GM12878 (cell line): ENCODE measurements at regions not wholly inside any gene's neighbourhood (a gene's known extent, or its start where the extent isn't known, plus 50 kb on each side); places are given as distances from the start of the nearest gene placed in this dataset.

Experiments used
- ATAC-seq: fragments of 200-7000 bp; cut with Tn5 transposase; 3 replicates; pipeline ENCODE4 v1.9.1; 2020; ENCODE audit warnings: mild to moderate bottlenecking, moderate library complexity
- BruUV-seq: library from RNA; stranded (reverse); fragments of 400-500 nt; replicated peaks from 2 replicates; lab custom pipeline; 2021; lab: Mats Ljungman, UMichigan
- CTCF ChIA-PET: fragments of 300-600 bp; sonication (Branson Sonifier 250); formaldehyde crosslinking; extraction: SDS; loops from one replicate; lab custom pipeline; 2021; ENCODE audit warnings: inconsistent platforms; lab: Yijun Ruan, JAX
- POLR2A ChIA-PET: fragments of 350-600 bp; formaldehyde crosslinking; extraction: SDS; loops from one replicate; lab custom pipeline; 2021; ENCODE audit warnings: inconsistent platforms; lab: Charles Lee
- RAD21 ChIA-PET: fragments of 300-600 bp; sonication (Branson Sonifier 250); formaldehyde crosslinking; loops from one replicate; lab custom pipeline; 2023; ENCODE audit warnings: antibody characterized with exemption; ENCODE audit not compliant: unreplicated experiment; lab: Charles Lee
- SMC1A ChIA-PET: fragments of 300-600 bp; sonication (Branson Sonifier 250); formaldehyde crosslinking; loops from one replicate; lab custom pipeline; 2023; ENCODE audit not compliant: unreplicated experiment, uncharacterized antibody; lab: Charles Lee
- DNase-seq: peaks from one replicate; pipeline ENCODE4 v3.0.0-alpha.2; 2011; ENCODE audit warnings: low read depth, low spot score
- FAIRE-seq: peaks from 3 replicates; lab custom pipeline; 2011; peaks lifted over from hg19 to GRCh38; lab: Jason Lieb, UNC
- H2AFZ ChIP-seq: 2 replicates; pipeline ENCODE4 v1.6.0; 2011; ENCODE audit warnings: low read depth, low read length, control low read depth; ENCODE audit not compliant: control insufficient read depth
- H3K27ac ChIP-seq: 2 replicates; pipeline ENCODE4 v1.5.1; 2011; ENCODE audit warnings: control low read depth; ENCODE audit not compliant: control insufficient read depth, insufficient read depth
- H3K27me3 ChIP-seq, 2 experiments: replicated peaks in 1 of 2; 2 replicates each; pipeline versions ENCODE4 v1.6.0 to v1.6.1; 2011; ENCODE audit warnings: low read length in 1 of 2; ENCODE audit not compliant: control insufficient read depth in 2 of 2, insufficient read depth in 2 of 2
- H3K36me3 ChIP-seq, 2 experiments: 2 replicates each; pipeline ENCODE4 v1.5.1; 2011; ENCODE audit warnings: low read length in 1 of 2; ENCODE audit not compliant: control insufficient read depth in 2 of 2, insufficient read depth in 2 of 2
- H3K4me1 ChIP-seq: 2 replicates; pipeline ENCODE4 v1.6.1; 2011; ENCODE audit warnings: mild to moderate bottlenecking, low read length, moderate library complexity, mixed read lengths; ENCODE audit not compliant: control insufficient read depth, insufficient read depth
- H3K4me2 ChIP-seq: 2 replicates; pipeline ENCODE4 v1.6.0; 2011; ENCODE audit warnings: control low read depth; ENCODE audit not compliant: control insufficient read depth, insufficient read depth
- H3K4me3 ChIP-seq: fragments of 200-600 bp; sonication (generic); 2 replicates; pipeline ENCODE4 v1.5.1; 2016
- H3K79me2 ChIP-seq: 2 replicates; pipeline ENCODE4 v1.6.0; 2011; ENCODE audit warnings: low read length; ENCODE audit not compliant: control insufficient read depth, insufficient read depth
- H3K9ac ChIP-seq: 2 replicates; pipeline ENCODE4 v1.8.0; 2011; ENCODE audit warnings: low read length, control low read depth, mixed read lengths; ENCODE audit not compliant: control insufficient read depth, insufficient read depth
- H3K9me3 ChIP-seq: replicated peaks from 3 replicates; pipeline ENCODE4 v1.5.1; 2011; ENCODE audit warnings: mild to moderate bottlenecking, low read length; ENCODE audit not compliant: control insufficient read depth, insufficient read depth
- H4K20me1 ChIP-seq: 2 replicates; pipeline ENCODE4 v1.6.0; 2011; ENCODE audit not compliant: control insufficient read depth, insufficient read depth
- CEBPB ChIP-seq, 2 experiments: fragments of 150-350 bp in 1 of 2; IDR thresholded peaks; 2 replicates each; pipeline ENCODE4 v1.6.1; 2012 to 2014; ENCODE audit warnings: low read depth in 2 of 2, low read length in 2 of 2, borderline replicate concordance in 1 of 2, inconsistent platforms in 1 of 2
- CREM ChIP-seq: IDR thresholded peaks from 2 replicates; pipeline ENCODE4 v1.6.1; 2014; ENCODE audit warnings: antibody characterized with exemption, low read depth
- POLR2A ChIP-seq: IDR thresholded peaks from 2 replicates; pipeline ENCODE4 v1.6.1; 2011; ENCODE audit warnings: low read depth, mild to moderate bottlenecking, low read length
- TAF1 ChIP-seq: IDR thresholded peaks from 2 replicates; pipeline ENCODE4 v1.6.1; 2011; ENCODE audit warnings: mild to moderate bottlenecking, low read depth, low read length, borderline replicate concordance
- WRNIP1 ChIP-seq: IDR thresholded peaks from 2 replicates; pipeline ENCODE4 v1.6.1; 2011; ENCODE audit warnings: low read depth, low read length, improper control_type of control experiment, borderline replicate concordance
- ZBTB11 ChIP-seq: fragments of 450-650 bp; formaldehyde crosslinking; IDR thresholded peaks from 2 replicates; pipeline ENCODE4 v1.5.0; 2022; ENCODE audit warnings: mild to moderate bottlenecking, missing genetic modification characterization
- WGBS: methylation state at CpG from one replicate; pipeline ENCODE4 v1.1.6; 2016; ENCODE audit warnings: low lambda C conversion rate; ENCODE audit not compliant: insufficient replicate concordance, insufficient coverage; ENCODE audit errors: missing lambda C conversion rate; 5-methylcytosine and 5-hydroxymethylcytosine counted together
- in situ Hi-C: fragments of 300-500 bp; cut with MboI; formaldehyde crosslinking; loops from 9 replicates; pipeline ENCODE4 v1.14.3; 2018; ENCODE audit warnings: mixed read lengths
- intact Hi-C: fragments of 100-400 bp; cut with micrococcal nuclease; formaldehyde crosslinking; loops from one replicate; pipeline ENCODE4 v1.14.2; 2022; ENCODE audit not compliant: unreplicated experiment
- TF ChIP-seq, protein P1 (sequence below): fragments of 450-650 bp; IDR thresholded peaks from 2 replicates; pipeline ENCODE4 v1.6.1; 2017; ENCODE audit warnings: mild to moderate bottlenecking
- TF ChIP-seq, protein P2 (sequence below): fragments of 450-650 bp; IDR thresholded peaks from 2 replicates; pipeline ENCODE4 v1.6.1; 2018; ENCODE audit warnings: mild to moderate bottlenecking, low read depth, moderate library complexity; ENCODE audit not compliant: partially characterized antibody

GRCh38 chr10:101290431-101290830 lies 61.2 kb upstream of the LBX1 start (continued):
- TF ChIP-seq, protein P1, sequence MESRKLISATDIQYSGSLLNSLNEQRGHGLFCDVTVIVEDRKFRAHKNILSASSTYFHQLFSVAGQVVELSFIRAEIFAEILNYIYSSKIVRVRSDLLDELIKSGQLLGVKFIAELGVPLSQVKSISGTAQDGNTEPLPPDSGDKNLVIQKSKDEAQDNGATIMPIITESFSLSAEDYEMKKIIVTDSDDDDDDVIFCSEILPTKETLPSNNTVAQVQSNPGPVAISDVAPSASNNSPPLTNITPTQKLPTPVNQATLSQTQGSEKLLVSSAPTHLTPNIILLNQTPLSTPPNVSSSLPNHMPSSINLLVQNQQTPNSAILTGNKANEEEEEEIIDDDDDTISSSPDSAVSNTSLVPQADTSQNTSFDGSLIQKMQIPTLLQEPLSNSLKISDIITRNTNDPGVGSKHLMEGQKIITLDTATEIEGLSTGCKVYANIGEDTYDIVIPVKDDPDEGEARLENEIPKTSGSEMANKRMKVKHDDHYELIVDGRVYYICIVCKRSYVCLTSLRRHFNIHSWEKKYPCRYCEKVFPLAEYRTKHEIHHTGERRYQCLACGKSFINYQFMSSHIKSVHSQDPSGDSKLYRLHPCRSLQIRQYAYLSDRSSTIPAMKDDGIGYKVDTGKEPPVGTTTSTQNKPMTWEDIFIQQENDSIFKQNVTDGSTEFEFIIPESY, result no peak
- TF ChIP-seq ZBTB11 (CRISPR knock-in tag) (no peak), WRNIP1 (no peak), CREM (no peak), CEBPB (IDR thresholded peaks at IDR 0.05; ENCODE audit: borderline replicate concordance in 1 of 2, low read depth in 2 of 2, low read length in 2 of 2) (no peak)

- Histone ChIP-seq H3K27ac (no peak overlapping the region), H2AFZ (no peak overlapping the region), H3K4me1 (no peaks in the 10 kb centered on the region), H4K20me1 (no peaks in the 10 kb centered on the region; the same call in 1 of the 2 replicates), H3K9ac (no peak overlapping the region), H3K4me3 (no peak overlapping the region), H3K36me3 (no peaks in the 10 kb centered on the region), H3K4me2 (no peak overlapping the region), H3K27me3 (peaks cover 10 to 23% of the 10 kb centered on the region in 2 experiments), H3K79me2 (no peaks in the 10 kb centered on the region), H3K9me3 (no peaks in the 10 kb centered on the region)
- 29% methylated on average over 8 of the region's 8 CpGs for WGBS
- TF ChIP-seq, protein P2, sequence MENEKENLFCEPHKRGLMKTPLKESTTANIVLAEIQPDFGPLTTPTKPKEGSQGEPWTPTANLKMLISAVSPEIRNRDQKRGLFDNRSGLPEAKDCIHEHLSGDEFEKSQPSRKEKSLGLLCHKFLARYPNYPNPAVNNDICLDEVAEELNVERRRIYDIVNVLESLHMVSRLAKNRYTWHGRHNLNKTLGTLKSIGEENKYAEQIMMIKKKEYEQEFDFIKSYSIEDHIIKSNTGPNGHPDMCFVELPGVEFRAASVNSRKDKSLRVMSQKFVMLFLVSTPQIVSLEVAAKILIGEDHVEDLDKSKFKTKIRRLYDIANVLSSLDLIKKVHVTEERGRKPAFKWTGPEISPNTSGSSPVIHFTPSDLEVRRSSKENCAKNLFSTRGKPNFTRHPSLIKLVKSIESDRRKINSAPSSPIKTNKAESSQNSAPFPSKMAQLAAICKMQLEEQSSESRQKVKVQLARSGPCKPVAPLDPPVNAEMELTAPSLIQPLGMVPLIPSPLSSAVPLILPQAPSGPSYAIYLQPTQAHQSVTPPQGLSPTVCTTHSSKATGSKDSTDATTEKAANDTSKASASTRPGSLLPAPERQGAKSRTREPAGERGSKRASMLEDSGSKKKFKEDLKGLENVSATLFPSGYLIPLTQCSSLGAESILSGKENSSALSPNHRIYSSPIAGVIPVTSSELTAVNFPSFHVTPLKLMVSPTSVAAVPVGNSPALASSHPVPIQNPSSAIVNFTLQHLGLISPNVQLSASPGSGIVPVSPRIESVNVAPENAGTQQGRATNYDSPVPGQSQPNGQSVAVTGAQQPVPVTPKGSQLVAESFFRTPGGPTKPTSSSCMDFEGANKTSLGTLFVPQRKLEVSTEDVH, result no peak
- TF ChIP-seq TAF1 (no peak), POLR2A (no peak)
- DNase-seq (no peak), FAIRE-seq (no peak), ATAC-seq (no peak)
- intact Hi-C loops, result loop anchor here (2.0 to 5.0 kb wide), 2 partner anchors 78 to 129 kb away; no protein-coding TSS in a partner anchor
- ChIA-PET RAD21 (no interaction called here), SMC1A (interaction anchor here (0.5 kb wide), 1 partner anchor 49 kb away, joined by 3 read pairs; no protein-coding TSS in a partner anchor), CTCF (interaction anchor here (0.6 to 4.0 kb wide), 5 partner anchors 77 to 210 kb away, joined by 3 to 22 read pairs (median 7); no protein-coding TSS in a partner anchor), POLR2A (no interaction called here)
- no TSS peak for BruUV-seq
- in situ Hi-C loops, result loop anchor here (10.0 kb wide), 1 partner anchor 154 kb away; no protein-coding TSS in a partner anchor
Measured at GRCh38 chr10:101290881-101291280, 61.6 kb upstream of the LBX1 start.
